HG02852 (cell line): ENCODE measurements at regions not wholly inside any gene's neighbourhood (a gene's known extent, or its start where the extent isn't known, plus 50 kb on each side); places are given as distances from the start of the nearest gene placed in this dataset.
A peak's percentile ranks its signal among the peaks of the same experiment; 100 is the strongest.

ENCODE experiments used
- ATAC-seq: cut with Tn5 transposase; IDR thresholded peaks from one replicate; pipeline ENCODE4 v1.9.1; 2021; ENCODE audit warnings: mild to moderate bottlenecking, moderate library complexity; ENCODE audit not compliant: unreplicated experiment

DNA sequence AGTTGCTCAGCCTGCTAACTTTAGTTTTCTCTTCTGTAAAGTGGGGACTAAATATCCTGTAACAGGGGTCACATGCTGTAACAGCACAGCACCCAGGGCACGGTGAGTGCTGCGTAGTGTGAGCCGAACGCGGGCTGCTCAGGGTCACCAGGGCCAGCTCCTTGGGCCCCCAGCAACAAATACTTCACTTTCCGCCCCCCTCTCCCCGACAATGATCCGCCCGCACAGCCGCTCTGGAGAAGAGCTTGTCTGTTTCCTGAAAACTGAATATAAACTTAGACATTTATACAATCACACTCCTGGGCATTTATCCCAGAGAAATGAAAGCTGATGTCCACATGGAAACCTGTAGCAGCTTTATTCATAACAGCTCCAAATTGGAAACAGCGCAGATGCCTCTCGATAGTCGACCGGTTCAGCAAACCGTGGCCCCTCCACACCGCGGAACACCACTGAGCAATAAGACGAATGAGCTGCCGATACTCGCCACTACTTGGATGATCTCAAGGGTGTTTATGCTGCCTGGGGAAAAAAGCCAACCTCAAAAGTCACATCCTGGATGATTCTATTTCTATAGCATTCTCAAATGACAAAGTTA is 267.2 kb downstream of the PARN start:
- ATAC-seq: no peak

DNA sequence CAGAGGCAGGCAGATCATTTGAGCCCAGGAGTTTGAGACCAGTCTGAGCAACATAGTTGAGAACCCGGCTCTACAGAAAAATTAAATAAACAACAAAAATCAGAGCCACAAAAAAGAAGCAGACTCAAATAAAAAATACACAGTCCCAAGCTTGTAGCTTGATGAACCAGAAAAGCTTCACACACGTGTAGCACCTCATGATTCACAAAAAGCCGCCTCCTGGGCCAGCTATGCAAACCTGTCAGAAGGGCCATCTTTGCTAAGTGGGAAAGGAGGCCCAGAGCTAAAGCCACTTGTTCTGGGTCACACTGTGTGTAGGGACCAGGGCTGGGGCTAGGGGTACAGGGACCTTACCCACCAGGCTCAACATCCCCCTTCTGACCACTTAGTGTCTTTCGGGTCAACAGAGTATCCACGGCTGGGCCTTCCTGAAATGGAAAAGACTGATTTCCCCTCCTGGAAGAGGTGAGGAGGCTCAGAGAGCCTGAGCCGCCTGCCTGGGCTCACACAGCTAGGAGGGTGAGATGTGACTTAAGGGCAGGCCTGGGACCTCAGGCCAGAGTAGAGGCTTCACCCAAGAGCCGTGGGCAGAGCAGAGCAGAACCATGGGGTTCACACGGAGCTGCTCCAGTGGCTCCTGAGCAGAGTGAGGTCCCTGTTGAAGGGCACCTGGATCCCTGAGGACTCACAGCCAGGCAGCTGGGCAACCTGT is 269.6 kb downstream of the PARN start:
- ATAC-seq: no peak

DNA sequence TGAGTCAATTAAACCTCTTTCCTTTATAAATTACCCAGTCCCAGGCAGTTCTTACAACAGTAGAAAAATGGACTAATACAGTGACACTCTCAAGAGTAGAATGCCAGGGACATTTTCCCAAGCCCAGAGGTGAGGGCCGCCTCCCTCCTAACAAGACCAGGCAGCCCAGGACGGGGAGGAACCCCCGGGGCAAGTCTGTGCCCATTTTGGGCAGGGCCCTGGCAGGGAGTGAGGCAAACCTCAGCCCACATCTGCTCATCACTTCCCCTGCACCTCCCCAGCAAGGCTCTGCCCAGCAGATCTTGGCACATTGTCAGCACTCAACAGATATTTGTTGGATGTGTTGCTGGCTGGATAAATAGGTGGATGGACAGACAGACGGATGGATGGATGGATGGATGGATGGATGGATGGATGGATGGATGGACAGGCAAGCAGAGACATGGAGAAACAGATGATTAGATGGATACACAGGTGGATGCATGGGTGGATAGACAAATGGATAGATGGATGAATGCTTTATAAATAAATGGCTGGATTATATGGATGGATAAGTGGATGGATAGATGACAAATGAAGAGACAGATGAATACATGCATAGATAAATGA is 271.3 kb downstream of the PARN start:
- no peak for ATAC-seq

DNA sequence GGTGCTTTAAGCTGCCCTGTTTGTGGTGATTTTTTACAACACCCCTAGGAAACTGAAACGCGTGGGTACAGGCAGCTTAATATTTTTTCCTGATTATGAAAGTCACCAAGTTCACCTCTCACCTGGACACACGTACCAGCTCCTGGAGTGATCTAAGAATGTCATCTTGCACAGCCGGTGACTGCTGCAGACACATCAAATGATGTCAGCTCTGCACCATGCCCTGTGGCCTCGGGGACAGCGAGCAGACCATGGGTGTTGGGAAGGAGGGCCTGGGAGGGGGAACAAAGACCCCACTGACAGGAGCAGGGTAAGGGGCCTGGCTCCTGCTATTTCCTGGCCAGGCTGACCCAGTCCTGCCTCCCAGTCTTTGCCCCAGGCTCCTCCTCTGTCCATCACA is 272.7 kb downstream of the PARN start:
- no peak for ATAC-seq

DNA sequence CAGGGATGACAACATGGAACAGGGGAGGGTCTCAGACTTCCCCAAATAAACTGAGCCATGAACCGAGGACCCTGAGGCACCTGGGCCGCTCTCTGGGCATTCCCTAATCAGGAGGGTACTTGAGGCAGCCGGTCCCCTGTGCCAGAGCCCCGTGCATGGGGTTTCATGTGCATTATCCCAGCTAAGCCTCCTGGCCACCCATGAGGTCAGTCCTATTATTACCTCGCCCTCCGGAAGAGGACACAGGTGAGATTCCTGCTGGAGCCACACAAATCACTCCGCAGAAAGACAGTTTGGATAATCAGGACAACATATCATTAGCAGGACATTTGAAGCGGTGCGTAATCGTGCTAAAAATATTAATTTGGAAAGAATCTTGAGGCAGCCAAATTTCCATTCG is 274.0 kb downstream of the PARN start:
- ATAC-seq: no peak

DNA sequence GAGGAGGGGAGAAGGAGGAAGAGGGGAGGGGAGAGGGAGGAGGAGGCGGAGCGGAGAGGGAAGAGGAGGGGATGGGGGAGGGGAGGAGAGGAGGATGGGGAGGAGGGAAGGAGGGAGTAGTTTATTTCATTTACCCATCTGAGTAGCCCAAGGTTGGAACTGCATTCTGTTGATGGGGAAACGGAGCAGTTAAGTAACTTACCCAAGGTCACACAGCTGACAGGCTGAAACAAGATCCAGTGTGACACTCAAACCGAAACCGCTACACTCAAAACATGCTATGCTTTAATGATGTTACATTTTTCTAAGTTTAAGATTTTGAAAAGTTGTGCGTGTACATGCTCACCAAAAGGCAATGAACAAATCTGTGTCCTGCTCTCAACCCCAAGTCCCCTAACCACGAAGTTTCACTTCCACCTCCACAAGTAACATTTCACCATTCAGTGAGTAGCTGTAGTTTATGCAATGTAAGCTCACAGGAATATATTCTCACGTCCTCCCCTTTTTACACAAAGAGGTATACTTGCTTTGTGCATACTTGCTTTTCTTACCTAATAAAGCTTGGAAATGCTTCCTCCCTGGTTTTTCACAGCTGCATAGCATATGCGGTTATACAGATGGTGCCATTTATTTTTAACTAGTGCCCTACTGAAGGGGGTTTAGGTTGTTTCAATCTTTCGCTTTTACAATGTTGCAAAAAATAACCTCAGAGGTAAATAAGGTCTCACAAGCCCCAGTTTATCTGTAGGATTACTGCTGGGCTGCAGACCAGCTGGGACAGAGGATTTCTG is 275.3 kb downstream of the PARN start:
- peak; percentile 90 for ATAC-seq

DNA sequence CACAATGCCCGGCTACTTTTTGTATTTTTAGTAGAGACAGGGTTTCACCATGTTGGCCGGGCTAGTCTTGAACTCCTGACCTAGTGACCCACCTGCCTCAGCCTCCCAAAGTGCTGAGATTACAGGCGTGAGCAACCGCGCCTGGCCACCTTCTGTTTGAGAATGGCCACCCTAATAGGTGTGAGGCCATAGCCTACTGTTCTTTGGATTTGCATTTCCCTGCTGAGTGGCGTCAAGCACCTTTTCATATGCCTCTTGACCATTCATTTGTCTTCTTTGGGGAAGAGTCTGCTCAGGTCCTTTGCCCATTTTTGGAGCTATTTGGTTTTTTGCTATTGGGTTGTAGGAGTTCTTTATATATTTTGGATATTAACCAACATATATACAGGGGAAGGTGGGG is 276.7 kb downstream of the PARN start:
- no peak for ATAC-seq

DNA sequence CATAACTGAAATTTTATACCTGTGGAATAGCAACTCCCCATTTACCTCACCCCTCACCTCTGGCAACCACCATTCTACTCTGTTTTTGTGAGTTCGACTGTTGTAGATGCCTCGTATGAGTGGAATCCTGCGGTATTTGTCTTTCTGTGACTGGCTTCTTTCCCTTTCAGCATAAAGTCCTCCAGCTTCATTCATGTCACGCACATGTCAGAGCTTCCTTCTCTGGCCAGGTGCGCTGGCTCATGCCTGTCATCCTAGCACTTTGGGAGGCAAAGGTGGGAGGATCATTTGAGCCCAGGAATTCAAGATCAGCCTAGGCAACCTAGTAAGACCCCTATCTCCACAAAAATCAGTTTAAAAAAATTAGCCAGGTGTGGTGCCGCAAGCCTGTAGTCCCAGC is 278.4 kb downstream of the PARN start:
- ATAC-seq: no peak

DNA sequence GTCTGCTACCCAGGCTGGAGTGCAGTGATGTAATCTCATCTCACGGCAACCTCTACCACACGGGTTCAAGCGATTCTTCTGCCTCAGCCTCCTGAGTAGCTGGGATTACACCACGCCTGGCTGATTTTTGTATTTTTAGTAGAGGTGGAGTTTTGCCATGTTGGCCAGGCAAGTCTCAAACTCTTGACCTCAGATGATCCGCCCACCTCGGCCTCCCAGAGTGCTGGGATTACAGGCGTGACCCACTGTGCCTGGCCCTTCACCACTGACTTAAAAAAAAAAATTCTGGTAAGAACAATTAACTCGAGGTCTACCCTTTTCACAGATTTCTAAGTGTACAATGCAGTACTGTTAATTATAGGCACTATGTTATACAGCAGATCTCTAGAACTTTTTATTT is 279.4 kb downstream of the PARN start:
- ATAC-seq: no peak

DNA sequence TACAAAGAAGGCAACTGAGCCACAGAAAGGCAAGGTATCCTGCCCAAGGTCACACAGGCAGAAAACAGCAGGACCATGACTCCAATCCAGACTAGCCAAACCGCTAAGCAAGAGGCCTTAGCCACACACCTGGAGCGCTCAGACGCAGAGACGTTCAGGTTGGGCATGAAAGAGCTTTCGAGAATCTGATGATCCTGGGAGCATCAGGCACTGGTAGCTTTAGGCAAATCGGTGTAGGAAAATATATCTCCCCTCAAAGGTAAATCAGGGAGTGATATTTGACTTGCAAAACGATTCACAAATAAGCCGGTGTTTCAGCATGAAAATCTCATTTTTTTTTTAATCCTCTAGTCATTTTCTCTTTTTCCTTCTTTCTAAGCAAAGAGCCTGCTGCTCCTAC is 279.0 kb downstream of the MRTFB start:
- no peak for ATAC-seq

DNA sequence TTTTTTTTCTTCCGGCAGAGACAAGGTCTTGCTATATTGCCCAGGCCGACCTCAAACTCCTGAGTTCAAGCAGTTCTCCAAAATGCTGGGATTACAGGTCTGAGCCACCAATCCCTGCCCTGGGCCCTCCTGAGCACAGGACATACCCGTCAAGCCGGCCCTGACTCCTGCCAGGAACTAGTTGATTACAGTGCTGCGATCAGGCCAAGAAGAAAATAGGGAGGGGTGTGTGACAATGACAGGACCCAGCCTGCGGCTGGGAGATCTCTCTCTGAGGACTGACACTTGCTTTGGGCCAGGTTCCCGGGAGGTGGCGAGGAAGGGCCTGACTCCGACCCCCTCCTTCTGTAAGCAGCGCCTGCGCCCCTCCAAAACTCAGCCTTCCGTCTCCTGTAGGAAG is 276.6 kb downstream of the MRTFB start:
- ATAC-seq: no peak

DNA sequence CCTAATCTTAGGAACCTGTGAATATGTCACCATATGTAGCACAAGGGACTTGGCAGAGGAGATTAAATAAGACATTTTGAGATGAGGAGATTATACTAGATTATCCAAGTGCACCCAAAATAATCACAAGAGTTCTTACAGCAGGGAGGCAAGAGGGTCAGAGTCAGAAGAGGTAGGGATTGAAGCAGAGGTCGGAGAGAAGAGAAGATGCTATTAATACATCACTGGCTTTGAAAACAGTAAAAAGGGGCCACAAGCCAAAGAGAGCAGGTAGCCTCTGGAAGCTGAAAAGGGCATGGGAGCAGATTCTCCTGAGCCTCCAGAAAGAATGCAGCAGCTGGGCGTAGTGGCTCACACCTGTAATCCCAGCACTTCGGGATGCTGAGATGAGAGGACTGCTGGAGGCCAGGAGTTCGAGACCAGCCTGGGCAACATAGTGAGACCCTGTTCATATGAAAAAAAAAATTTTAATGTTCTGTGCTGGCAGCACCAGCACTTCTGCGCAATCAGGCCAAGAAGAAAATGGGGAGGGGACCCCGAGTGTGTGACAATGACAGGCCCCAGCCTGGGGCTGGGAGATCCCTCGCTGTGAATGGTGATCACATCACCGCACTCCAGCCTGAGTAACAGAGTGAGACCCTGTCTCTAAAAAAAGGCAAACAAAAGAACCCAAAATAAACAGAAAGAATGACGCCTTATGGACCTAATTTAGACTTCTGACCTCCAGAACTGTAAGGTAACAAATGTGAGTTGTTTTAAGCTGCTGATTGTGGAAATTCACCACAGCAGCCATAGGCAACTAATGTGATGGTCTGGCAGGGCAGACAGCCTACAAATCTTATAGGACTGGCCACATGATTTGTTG is 275.4 kb downstream of the MRTFB start:
- no peak for ATAC-seq

DNA sequence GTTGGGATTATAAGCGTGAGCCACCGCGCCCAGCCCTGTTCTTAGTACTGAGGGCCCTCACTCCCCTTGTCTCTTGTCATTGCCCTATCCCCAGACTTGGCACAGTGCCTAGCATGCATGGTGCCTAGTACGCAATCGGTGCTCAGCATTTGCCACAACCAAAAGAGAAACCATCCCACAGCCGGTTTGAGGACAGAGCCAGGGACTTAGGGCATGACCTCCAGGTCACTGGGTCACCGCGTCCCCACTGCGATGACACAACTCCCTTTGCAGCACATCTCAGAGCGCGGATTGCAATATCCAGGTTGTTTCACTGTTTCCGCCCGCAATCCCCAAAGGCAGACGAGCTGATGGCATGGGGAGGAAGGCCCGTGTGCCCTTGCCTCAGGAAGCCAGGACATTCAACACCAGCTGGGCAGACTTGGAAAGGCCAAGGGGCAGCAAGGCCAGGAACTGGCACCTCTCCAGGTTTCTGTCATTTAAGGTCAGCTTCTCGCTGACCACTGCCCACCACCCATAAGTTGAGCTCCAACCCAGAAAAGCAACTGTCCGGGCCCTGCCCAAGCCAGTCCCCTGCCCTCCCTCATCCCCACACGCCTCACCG is 274.5 kb downstream of the MRTFB start:
- no peak for ATAC-seq

DNA sequence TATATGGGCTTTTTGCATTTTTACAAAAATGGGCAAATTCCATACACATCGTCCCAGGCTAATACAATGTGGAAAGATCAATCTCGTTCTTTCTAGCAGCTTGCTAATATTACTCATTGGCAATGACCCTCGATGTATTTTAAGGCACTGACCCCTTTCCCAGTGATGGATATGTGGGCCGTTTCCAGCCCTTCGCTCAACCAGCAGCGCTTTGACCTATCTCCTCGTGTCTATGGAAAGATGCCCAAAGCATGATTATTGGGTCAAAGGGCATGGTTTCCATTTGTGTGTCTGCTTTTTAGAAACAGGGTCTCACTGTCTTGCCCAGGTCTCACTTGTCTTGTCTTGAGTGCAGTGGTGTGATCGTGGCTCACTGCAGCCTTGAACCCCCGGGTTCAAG is 273.8 kb downstream of the MRTFB start:
- ATAC-seq: no peak

DNA sequence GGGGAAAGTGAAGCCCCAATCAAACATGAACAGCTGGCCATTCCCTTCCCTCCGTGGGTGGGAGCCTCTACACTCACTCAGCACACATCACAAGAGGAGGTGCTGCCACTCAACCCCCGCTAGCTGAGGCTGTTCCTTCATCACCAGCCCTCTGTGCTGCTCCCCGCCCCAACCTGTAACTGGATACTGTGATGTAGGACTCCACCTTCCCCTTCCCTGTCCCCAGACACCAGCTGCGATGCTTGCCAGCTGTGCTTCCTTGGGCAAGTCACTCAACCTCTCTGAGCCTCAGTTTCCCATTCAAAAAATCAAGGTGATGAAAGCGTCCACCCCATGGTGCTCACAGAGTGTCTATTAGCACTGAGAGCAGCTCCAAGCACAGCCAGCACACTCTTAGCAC is 273.2 kb downstream of the MRTFB start:
- no peak for ATAC-seq

DNA sequence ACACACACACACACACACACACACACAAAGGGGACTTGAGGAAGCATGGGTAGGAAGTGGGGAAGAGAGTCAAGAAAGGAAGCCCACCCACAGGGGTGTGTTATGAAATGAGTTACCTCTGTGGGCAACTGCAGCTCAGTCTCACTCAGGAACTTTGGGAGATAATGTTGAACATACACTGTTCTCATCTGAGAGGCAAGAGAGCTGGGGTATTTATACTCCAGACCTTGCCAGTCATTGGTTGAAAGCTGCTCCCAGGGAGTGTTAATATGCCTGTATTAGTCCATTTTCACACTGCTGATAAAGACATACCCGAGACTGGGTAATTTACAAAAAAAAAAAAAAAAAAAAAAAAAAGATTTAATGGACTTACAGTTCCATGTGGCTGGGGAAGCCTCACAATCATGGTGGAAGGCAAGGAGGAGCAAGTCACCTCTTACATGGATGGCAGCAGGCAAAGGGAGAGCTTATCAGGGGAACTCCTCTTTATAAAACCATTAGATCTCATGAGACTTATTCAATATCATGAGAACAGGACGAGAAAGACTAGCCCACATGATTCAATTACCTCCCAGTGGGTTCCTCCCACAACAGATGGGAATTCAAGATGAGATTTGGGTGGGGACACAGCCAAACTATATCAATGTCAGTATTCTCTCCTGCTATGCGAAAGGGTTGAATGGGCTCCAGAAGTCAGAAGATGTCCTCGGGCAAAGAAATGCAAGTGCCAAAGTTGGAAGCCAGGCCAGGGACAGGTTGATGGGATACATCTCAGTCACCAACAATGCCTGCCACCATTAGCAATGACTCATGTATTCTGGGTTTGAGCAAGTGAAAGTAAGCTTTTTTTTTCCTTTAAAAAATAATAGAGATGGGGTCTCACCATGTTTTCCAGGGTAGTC is 270.5 kb downstream of the MRTFB start:
- no peak for ATAC-seq

DNA sequence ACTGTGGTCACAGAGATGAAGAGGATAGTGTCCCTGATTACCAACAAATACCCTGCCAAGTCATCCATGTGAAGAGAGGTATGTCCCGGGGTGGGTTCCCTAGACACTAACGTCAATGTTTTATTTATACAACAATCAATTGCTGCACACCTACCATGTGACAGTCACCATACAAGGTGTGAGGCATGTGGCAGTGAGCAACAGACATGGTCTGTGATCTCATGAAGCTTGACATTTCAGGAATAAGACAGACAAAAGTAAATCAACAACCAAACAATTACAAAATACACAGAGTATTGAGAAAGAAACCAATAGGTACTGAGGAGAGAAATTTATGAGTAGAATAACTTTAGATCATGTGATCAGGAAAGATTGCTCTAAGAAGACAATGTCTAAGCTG is 268.6 kb downstream of the MRTFB start:
- ATAC-seq: no peak

DNA sequence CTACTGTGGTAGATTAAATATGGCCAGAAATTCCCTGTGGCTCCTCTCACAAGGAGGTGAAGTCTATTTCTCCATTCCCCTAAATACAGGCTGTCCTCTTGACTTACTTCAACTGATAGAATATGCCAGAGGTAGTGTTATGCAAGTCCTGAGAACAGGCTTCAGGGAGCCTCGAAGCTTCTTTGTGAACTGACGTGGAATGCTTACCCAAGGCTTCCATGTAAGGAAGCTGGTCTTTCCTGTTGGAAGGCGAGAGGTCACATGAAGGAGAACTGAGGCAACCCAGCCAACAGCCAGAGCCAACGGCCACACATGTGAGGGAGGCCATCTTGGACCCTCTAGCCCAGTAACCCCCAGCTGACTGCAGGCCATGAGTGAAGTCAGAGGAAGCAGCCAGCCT is 267.9 kb downstream of the MRTFB start:
- no peak for ATAC-seq

DNA sequence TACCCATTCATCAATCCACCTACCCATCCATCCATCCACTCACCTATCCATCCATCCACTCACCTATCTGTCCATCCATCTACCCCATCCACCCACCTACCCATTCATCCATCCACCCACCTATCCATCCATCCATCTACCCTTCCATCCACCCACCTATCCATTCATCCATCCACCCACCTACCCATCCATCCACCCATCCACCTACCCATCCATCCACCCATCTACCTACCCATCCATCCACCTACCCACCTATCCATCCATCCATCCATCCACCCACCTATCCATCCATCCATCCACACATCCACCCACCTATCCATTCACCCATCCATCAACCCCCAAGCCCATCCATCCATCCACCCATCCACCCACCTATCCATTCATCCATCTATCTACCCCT is 267.1 kb downstream of the MRTFB start:
- no peak for ATAC-seq
